ENCODE measurements at regions not wholly inside any gene's neighbourhood (a gene's known extent, or its start where the extent isn't known, plus 50 kb on each side); places are given as distances from the start of the nearest gene placed in this dataset.

DNA sequence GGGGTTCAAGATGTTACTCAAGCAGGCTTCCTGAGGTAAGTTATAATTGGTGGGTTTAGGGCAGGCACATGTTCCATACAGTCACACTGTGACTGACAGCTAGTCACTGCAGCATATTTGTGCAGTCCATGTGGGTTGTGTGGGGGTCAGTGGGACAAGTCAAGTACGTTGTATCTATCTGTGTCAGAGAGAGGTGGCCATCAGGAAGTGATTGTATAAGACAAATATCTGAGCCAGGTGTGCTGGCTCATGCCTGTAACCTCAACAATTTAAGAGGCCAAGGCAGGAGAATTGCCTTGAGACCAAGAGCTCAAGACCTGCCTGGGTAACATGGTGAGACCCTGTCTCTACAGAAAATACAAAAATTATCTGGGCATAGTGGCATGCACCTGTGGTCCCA is 509.3 kb downstream of the CENPC start:
- no peak for TF ChIP-seq ZNF274 (IDR thresholded peaks at IDR 0.05; ENCODE audit: low read depth, low read length)
- TF ChIP-seq YY1 (IDR thresholded peaks at IDR 0.05; ENCODE audit: insufficient read depth, insufficient read length), result no peak

All from NT2/D1 (cell line).